Loucy (cell line): ENCODE measurements at regions not wholly inside any gene's neighbourhood (a gene's known extent, or its start where the extent isn't known, plus 50 kb on each side); places are given as distances from the start of the nearest gene placed in this dataset.

Experiments used
- H2AFZ ChIP-seq: fragments of 200-600 bp; sonication (generic); 2 replicates; pipeline ENCODE4 v1.6.0; 2016; ENCODE audit warnings: antibody characterized with exemption, mild to moderate bottlenecking, low read length, moderate library complexity
- H3F3A ChIP-seq: fragments of 200-600 bp; 2 replicates; pipeline ENCODE4 v1.6.0; 2016; ENCODE audit warnings: antibody characterized with exemption, low read depth, mild to moderate bottlenecking
- H3K27me3 ChIP-seq: fragments of 200-600 bp; sonication (generic); 2 replicates; pipeline ENCODE4 v1.6.1; 2014; ENCODE audit warnings: low read length, mild to moderate bottlenecking; ENCODE audit not compliant: insufficient read depth, poor library complexity, severe bottlenecking
- H3K36me3 ChIP-seq: fragments of 200-600 bp; sonication (generic); 2 replicates; pipeline ENCODE4 v1.6.1; 2016; ENCODE audit warnings: low read length; ENCODE audit not compliant: insufficient read depth
- H3K4me1 ChIP-seq: fragments of 200-600 bp; sonication (generic); 2 replicates; pipeline ENCODE4 v1.5.1; 2014; ENCODE audit warnings: low read length, mild to moderate bottlenecking; ENCODE audit not compliant: insufficient read depth, poor library complexity, severe bottlenecking
- H3K4me2 ChIP-seq: fragments of 200-600 bp; sonication (generic); 2 replicates; pipeline ENCODE4 v1.6.0; 2014; ENCODE audit warnings: antibody characterized with exemption, low read length, low read depth, mild to moderate bottlenecking; ENCODE audit not compliant: poor library complexity, severe bottlenecking
- H3K4me3 ChIP-seq: fragments of 200-600 bp; sonication (generic); 2 replicates; pipeline ENCODE4 v1.5.1; 2014; ENCODE audit warnings: low read length, mild to moderate bottlenecking, mixed read lengths; ENCODE audit not compliant: poor library complexity, severe bottlenecking
- H3K79me2 ChIP-seq: fragments of 200-600 bp; sonication (generic); 2 replicates; pipeline ENCODE4 v1.6.1; 2014; ENCODE audit warnings: low read length; ENCODE audit not compliant: insufficient read depth
- H3K9ac ChIP-seq: fragments of 200-600 bp; sonication (generic); 2 replicates; pipeline ENCODE4 v1.6.0; 2014; ENCODE audit warnings: mild to moderate bottlenecking, low read depth, low read length, moderate library complexity; ENCODE audit not compliant: poor library complexity, severe bottlenecking
- H3K9me2 ChIP-seq: fragments of 200-600 bp; sonication (generic); replicated peaks from 2 replicates; pipeline ENCODE4 v1.6.1; 2016; ENCODE audit warnings: low read depth, low read length, mixed read lengths
- H3K9me3 ChIP-seq: fragments of 200-600 bp; sonication (generic); 2 replicates; pipeline ENCODE4 v1.6.1; 2014; ENCODE audit warnings: mild to moderate bottlenecking, antibody characterized with exemption, low read length, low read depth; ENCODE audit not compliant: insufficient read depth
- H4K20me1 ChIP-seq: fragments of 200-600 bp; sonication (generic); 2 replicates; pipeline ENCODE4 v1.6.0; 2014; ENCODE audit warnings: antibody characterized with exemption, low read length, mild to moderate bottlenecking; ENCODE audit not compliant: insufficient read depth, poor library complexity, severe bottlenecking
- EZH2phosphoT487 ChIP-seq: fragments of 200-600 bp; IDR thresholded peaks from 2 replicates; pipeline ENCODE4 v1.6.1; 2018; ENCODE audit warnings: antibody characterized with exemption, mild to moderate bottlenecking, moderate library complexity, borderline replicate concordance
- TF ChIP-seq, protein P1 (sequence below): fragments of 200-600 bp; sonication (generic); conservative IDR thresholded peaks from 2 replicates; pipeline ENCODE4 v1.5.1; 2014; ENCODE audit warnings: mild to moderate bottlenecking, antibody characterized with exemption, low read length

DNA sequence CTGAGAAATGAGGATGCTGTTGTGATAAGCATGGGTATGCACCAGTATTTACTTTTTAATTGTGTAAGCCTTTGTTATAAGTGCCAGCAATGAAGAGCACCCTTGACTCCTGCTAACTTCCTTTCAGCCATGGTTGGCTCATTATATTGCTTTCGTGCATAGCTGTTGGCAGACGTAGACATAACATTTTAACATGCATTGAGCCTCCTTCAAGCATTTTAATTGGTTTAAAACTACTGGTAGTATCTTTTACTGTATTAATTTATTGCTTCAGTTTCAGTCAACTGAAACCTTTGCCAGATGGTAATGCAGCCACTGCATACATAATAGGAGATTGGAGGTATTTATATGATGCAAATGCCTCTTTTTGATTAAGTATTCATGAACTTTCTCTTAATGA, 1285.4 kb downstream of the PCDH18 start:
- no peak for TF ChIP-seq EZH2phosphoT487
- TF ChIP-seq, protein P1, sequence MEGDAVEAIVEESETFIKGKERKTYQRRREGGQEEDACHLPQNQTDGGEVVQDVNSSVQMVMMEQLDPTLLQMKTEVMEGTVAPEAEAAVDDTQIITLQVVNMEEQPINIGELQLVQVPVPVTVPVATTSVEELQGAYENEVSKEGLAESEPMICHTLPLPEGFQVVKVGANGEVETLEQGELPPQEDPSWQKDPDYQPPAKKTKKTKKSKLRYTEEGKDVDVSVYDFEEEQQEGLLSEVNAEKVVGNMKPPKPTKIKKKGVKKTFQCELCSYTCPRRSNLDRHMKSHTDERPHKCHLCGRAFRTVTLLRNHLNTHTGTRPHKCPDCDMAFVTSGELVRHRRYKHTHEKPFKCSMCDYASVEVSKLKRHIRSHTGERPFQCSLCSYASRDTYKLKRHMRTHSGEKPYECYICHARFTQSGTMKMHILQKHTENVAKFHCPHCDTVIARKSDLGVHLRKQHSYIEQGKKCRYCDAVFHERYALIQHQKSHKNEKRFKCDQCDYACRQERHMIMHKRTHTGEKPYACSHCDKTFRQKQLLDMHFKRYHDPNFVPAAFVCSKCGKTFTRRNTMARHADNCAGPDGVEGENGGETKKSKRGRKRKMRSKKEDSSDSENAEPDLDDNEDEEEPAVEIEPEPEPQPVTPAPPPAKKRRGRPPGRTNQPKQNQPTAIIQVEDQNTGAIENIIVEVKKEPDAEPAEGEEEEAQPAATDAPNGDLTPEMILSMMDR, result no peak
- no peaks in the 10 kb centered on the region for H4K20me1 ChIP-seq
- H3F3A ChIP-seq, result no peaks in the 10 kb centered on the region
- no peaks in the 10 kb centered on the region for H3K9me2 ChIP-seq
- H3K9ac ChIP-seq, result no peak overlapping the region
- H3K9me3 ChIP-seq, result no peaks in the 10 kb centered on the region
- no peak overlapping the region for H3K4me2 ChIP-seq
- H3K4me1 ChIP-seq, result no peaks in the 10 kb centered on the region
- no peaks in the 10 kb centered on the region for H3K36me3 ChIP-seq
- no peaks in the 10 kb centered on the region for H3K79me2 ChIP-seq
- no peak overlapping the region for H3K4me3 ChIP-seq
- no peak overlapping the region for H2AFZ ChIP-seq
- no peaks in the 10 kb centered on the region for H3K27me3 ChIP-seq

DNA sequence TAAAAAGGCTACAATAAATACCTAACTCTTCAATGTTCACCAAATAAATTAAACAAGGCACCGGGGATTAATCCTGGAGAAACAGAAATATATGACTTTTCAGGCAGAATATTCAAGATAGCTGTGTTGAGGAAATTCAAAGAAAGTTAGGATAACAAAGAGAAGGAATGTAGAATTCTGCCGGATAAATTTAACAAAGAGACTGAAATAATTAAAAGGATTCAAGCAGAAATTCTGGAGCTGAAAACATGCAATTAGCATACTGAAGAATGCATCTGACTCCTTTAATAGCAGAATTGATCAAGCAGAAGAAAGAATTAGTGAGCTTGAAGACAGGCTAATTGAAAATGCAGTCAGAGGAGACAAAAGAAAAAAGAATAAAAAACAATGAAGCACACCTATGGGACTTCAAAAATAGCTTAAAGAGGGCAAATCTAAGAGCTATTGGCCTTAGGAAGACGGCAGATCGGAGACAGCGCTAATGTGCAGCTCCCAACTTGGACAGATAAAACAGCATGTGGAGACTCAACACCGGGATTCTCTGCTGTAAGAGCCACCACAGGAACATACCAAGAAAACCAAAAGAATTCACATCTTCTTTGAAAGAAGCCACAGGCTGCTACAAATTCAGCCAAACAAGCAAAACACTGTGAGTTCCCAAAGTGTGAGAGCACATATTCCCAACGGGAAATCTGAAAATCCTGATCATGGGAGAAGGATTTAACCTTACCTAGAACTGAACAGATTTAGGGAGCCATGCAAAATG, 1290.9 kb downstream of the PCDH18 start:
- H3K9me2 ChIP-seq, result no peaks in the 10 kb centered on the region
- H3K79me2 ChIP-seq, result no peaks in the 10 kb centered on the region
- H3K36me3 ChIP-seq, result no peaks in the 10 kb centered on the region
- H3K9me3 ChIP-seq, result 0 out of 2 replicates have a peak, but pooled peaks cover 5% of the 10 kb centered on the region
- H2AFZ ChIP-seq, result no peak overlapping the region
- H3K9ac ChIP-seq, result no peak overlapping the region
- H3K4me2 ChIP-seq, result no peak overlapping the region
- H4K20me1 ChIP-seq, result no peaks in the 10 kb centered on the region
- H3K27me3 ChIP-seq, result no peaks in the 10 kb centered on the region
- TF ChIP-seq, protein P1, result no peak
- no peak for TF ChIP-seq EZH2phosphoT487
- H3K4me3 ChIP-seq, result no peak overlapping the region
- H3F3A ChIP-seq, result no peaks in the 10 kb centered on the region
- H3K4me1 ChIP-seq, result no peaks in the 10 kb centered on the region

DNA sequence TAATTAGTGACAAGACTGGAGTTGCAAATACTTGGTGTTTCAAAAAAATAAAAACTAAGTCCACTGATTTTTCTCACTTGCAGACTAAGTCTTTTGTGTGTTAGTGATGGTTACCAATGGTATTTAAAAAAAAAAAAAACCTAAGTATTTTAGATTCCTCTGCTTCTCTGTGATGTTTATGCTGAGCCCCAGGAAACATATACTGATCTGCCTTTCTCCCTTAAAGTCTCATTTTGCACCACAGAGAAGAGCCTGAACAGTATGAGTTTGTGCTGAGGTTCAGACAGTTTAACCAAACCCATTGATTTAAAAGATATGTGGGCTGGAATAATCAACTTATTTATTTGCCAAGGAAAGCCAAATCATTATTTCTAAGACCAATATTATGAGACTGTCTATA, 1305.0 kb downstream of the PCDH18 start:
- no peak overlapping the region for H3K4me3 ChIP-seq
- H3K9ac ChIP-seq, result no peak overlapping the region
- H2AFZ ChIP-seq, result no peak overlapping the region
- no peaks in the 10 kb centered on the region for H4K20me1 ChIP-seq
- no peak overlapping the region for H3K4me2 ChIP-seq
- TF ChIP-seq EZH2phosphoT487, result no peak
- no peaks in the 10 kb centered on the region for H3K4me1 ChIP-seq
- H3K9me3 ChIP-seq, result no peaks in the 10 kb centered on the region
- no peaks in the 10 kb centered on the region for H3F3A ChIP-seq
- no peaks in the 10 kb centered on the region for H3K36me3 ChIP-seq
- H3K9me2 ChIP-seq, result no peaks in the 10 kb centered on the region
- no peaks in the 10 kb centered on the region for H3K27me3 ChIP-seq
- no peaks in the 10 kb centered on the region for H3K79me2 ChIP-seq
